ENCODE measurements at regions not wholly inside any gene's neighbourhood (a gene's known extent, or its start where the extent isn't known, plus 50 kb on each side); places are given as distances from the start of the nearest gene placed in this dataset.

DNA sequence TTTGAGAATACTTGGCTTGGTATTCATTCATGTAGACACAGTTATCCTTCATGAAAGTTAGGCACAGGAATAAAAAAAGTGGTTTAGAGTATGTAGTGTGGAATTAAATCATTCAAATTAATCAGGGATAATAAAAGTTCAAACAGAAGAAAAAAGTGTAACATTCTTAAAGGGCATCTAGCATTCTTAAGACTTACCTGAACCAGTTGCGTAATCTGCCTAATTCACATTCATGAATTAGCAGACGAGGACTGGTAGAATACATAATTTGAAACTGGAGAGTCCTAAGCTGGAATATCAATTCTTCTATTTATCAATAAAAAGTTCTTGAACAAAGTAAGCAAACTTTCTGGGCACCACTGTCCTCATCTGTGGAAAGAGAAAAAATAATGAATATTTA lies 157.0 kb upstream of the DEPDC1 start:
- TF ChIP-seq, protein P1, sequence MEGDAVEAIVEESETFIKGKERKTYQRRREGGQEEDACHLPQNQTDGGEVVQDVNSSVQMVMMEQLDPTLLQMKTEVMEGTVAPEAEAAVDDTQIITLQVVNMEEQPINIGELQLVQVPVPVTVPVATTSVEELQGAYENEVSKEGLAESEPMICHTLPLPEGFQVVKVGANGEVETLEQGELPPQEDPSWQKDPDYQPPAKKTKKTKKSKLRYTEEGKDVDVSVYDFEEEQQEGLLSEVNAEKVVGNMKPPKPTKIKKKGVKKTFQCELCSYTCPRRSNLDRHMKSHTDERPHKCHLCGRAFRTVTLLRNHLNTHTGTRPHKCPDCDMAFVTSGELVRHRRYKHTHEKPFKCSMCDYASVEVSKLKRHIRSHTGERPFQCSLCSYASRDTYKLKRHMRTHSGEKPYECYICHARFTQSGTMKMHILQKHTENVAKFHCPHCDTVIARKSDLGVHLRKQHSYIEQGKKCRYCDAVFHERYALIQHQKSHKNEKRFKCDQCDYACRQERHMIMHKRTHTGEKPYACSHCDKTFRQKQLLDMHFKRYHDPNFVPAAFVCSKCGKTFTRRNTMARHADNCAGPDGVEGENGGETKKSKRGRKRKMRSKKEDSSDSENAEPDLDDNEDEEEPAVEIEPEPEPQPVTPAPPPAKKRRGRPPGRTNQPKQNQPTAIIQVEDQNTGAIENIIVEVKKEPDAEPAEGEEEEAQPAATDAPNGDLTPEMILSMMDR (IDR thresholded peaks at IDR 0.05), result no peak
- DNase-seq (ENCODE audit: low spot score in 2 of 2), result no peak
- Histone ChIP-seq H3K36me3 (no peaks in the 10 kb centered on the region), H3K4me1 (no peaks in the 10 kb centered on the region), H3K27me3 (no peaks in the 10 kb centered on the region), H3K4me3 (no peak overlapping the region), H3K9me3 (no peaks in the 10 kb centered on the region), H3K27ac (no peak overlapping the region)
- intact Hi-C loops (cut with DNase I), result no loop called here

DNA sequence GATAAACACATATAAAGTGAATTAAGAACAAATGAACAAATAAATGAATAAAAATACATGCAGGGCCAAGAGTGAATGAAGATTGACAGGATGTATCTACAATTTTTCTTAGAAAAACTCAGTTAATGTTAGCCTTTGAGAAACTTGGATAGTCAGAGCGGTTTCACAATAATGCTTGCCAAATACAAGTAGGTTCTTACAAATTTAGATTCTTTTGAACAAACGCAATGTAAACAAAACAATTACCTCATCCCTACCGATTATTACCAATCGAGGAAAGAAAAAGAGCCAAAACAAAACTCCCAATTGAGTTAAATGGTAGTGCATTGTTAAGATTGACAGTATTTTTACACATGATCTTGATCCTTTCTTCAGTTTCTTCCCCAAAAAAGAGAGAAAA lies 176.9 kb upstream of the DEPDC1 start:
- intact Hi-C loops (cut with DNase I), result no loop called here
- TF ChIP-seq, protein P1 (IDR thresholded peaks at IDR 0.05), result no peak
- Histone ChIP-seq H3K36me3 (no peaks in the 10 kb centered on the region), H3K27me3 (no peaks in the 10 kb centered on the region), H3K27ac (no peak overlapping the region), H3K4me3 (no peak overlapping the region), H3K4me1 (no peaks in the 10 kb centered on the region), H3K9me3 (no peaks in the 10 kb centered on the region)
- DNase-seq (ENCODE audit: low spot score in 2 of 2), result no peak

DNA sequence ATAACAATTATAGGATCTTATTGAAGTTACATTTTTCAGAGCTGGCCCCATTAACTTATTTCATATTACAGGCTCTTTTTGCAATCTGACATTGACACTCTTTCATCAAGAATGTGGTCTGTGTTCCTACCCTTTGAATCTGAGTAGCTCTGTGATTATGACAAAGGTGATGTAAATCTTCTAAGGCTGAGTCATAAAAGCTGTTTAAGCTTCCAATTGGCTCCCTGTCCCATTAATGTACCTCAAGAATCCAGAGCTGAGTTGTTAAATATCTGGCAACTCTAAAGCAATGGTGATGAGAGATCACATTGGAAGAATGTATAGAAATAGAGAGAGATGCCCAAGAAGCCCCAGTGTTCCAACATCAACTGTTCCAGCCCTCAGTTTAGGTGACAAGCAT lies 178.5 kb upstream of the DEPDC1 start:
- no peak for DNase-seq (ENCODE audit: low spot score in 2 of 2)
- TF ChIP-seq, protein P1 (IDR thresholded peaks at IDR 0.05), result no peak
- H3K9me3 ChIP-seq, result no peaks in the 10 kb centered on the region
- intact Hi-C loops (cut with DNase I), result no loop called here
- no peak overlapping the region for H3K27ac ChIP-seq
- H3K4me1 ChIP-seq, result no peaks in the 10 kb centered on the region
- H3K4me3 ChIP-seq, result no peak overlapping the region
- no peaks in the 10 kb centered on the region for H3K36me3 ChIP-seq
- no peaks in the 10 kb centered on the region for H3K27me3 ChIP-seq

DNA sequence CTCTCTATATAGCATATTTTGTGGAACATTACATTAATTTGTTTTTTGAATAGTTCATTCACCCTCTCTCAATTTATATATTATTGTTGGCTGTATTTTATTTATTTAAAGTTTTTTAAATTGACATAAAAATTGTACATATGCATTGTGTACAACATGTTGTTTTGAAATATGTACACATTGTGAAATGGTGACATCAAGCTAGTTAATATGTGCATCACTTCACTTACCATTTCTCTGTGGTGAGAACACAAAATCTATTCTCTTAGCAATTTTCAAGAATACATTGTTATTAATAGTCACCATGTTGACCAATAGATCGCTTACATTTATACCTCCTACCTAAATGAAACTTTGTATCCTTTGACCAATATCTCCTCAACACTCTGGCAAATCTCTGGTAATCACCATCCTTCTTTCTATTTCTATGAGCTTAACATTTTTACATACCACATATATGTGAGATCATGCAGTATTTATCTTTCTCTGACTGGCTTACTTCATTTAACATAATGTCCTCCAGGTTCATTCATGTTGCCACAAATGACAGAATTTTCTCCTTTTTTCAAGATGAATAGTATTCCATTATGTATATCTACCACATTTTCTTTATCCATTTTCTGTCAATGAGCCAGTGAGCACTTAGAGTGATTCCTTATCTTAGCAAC lies 180.9 kb upstream of the DEPDC1 start:
- Histone ChIP-seq H3K27ac (no peak overlapping the region), H3K9me3 (no peaks in the 10 kb centered on the region), H3K27me3 (no peaks in the 10 kb centered on the region), H3K4me3 (no peak overlapping the region), H3K36me3 (no peaks in the 10 kb centered on the region), H3K4me1 (no peaks in the 10 kb centered on the region)
- no peak for DNase-seq (ENCODE audit: low spot score in 2 of 2)
- TF ChIP-seq, protein P1 (IDR thresholded peaks at IDR 0.05), result no peak
- intact Hi-C loops (cut with DNase I), result no loop called here

DNA sequence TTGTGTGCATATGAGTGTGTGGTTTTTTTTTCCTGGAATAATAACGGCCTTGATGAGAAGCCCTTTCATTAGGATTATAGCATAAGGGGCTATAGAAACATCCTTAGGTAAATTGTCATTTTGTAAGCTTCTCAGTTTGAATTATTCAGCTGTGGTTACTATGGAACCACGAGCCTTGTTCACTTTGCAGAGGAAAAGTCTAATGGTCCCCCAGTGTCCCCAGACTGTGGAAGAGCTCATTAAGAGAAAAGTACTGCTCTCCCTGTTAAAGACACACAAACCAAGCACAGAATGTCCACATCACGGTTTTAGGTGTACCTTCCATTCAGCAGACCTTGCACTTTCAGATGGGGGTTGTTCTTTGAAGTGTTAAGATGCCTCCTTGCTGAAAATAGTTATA lies 199.3 kb upstream of the DEPDC1 start:
- no peaks in the 10 kb centered on the region for H3K27me3 ChIP-seq
- H3K4me1 ChIP-seq, result no peaks in the 10 kb centered on the region
- H3K4me3 ChIP-seq, result no peak overlapping the region
- intact Hi-C loops (cut with DNase I), result no loop called here
- no peaks in the 10 kb centered on the region for H3K9me3 ChIP-seq
- no peaks in the 10 kb centered on the region for H3K36me3 ChIP-seq
- TF ChIP-seq, protein P1 (IDR thresholded peaks at IDR 0.05), result no peak
- DNase-seq (ENCODE audit: low spot score in 2 of 2), result no peak
- no peak overlapping the region for H3K27ac ChIP-seq

DNA sequence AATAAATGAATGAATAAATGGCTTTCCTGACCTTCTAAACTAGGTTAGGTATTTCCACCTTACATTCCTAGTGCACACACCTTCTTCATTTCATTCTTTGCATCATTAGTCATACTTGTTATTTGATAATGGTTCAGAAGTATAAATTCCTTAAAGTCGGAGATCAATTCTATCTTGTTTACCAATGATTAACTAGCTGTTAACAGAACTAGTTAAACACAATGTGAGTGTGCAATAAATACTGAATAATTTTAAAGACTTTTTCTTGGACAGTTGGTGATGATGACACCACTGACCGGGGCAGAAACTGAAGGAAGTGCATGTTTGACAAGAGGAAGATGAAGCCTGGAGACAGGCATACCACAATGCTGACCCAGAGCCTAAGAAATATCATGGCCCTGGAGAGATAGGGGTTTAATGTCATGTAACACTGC lies 207.1 kb upstream of the DEPDC1 start:
- H3K36me3 ChIP-seq, result no peaks in the 10 kb centered on the region
- no peaks in the 10 kb centered on the region for H3K27me3 ChIP-seq

More for the DNA sequence above, 207.1 kb upstream of the DEPDC1 start:
- H3K4me3 ChIP-seq, result no peak overlapping the region
- no peaks in the 10 kb centered on the region for H3K9me3 ChIP-seq
- intact Hi-C loops (cut with DNase I), result no loop called here
- H3K27ac ChIP-seq, result no peak overlapping the region
- TF ChIP-seq, protein P1 (IDR thresholded peaks at IDR 0.05), result no peak
- no peaks in the 10 kb centered on the region for H3K4me1 ChIP-seq
- no peak for DNase-seq (ENCODE audit: low spot score in 2 of 2)

Measured in ascending aorta (tissue), 2 donors.